ENCODE measurements at regions not wholly inside any gene's neighbourhood (a gene's known extent, or its start where the extent isn't known, plus 50 kb on each side); places are given as distances from the start of the nearest gene placed in this dataset.

DNA sequence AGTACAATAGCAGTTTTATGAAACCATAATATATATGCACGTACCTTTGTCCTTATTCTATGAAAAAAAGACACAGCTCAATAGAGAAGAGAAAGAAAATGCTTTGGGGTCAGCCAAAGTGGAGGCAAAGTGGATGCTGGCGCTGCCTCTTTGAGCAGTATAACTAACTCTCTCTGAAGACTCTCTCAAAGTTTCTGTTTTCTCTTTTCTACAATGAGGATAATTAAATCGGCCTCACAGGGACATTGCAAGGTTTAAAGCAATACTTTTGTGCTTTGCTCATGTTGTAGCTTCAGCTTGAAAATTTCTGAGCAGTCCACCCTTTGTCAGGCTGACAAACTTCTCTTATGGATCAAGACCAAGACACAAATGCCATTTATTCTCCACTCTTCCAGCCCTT lies 455.1 kb upstream of the MPDZ start:
- Histone ChIP-seq H3K9ac (replicated peaks; ENCODE audit: extremely low read depth, insufficient read depth, low read length) (no peak overlapping the region), H3K4me3 (replicated peaks in 1 of 3; ENCODE audit: insufficient read depth in 1 of 3, low read depth in 1 of 3, low read length in 3 of 3) (no peak overlapping the region), H3K36me3 (ENCODE audit: control insufficient read depth in 2 of 2, extremely low read depth in 1 of 2, insufficient read depth in 2 of 2, low read length in 2 of 2) (no peaks in the 10 kb centered on the region), H3K4me1 (ENCODE audit: control insufficient read depth, extremely low read depth, insufficient read depth, low read length) (no peaks in the 10 kb centered on the region), H2AFZ (ENCODE audit: low read depth, low read length) (no peak overlapping the region), H3K79me2 (ENCODE audit: control insufficient read depth, insufficient read depth, low read length) (no peaks in the 10 kb centered on the region), H3K4me2 (ENCODE audit: insufficient read depth, low read length) (no peak overlapping the region), H3K9me1 (replicated peaks; ENCODE audit: control insufficient read depth, extremely low read depth, insufficient read depth, low read length) (no peaks in the 10 kb centered on the region), H4K20me1 (replicated peaks; ENCODE audit: control insufficient read depth, extremely low read depth, insufficient read depth, low read length) (no peaks in the 10 kb centered on the region), H3K27ac (ENCODE audit: insufficient read depth, low read depth, low read length) (no peak overlapping the region), H3K27me3 (ENCODE audit: control insufficient read depth in 2 of 2, insufficient read depth in 2 of 2, low read length in 2 of 2) (no peaks in the 10 kb centered on the region), H3K9me3 (replicated peaks; ENCODE audit: control insufficient read depth, insufficient read depth, low read length) (no peaks in the 10 kb centered on the region)
- dilution Hi-C loops (cut with MboI; ENCODE audit: extremely low pct_ligation_motif_present, low sequenced_read_pairs) (no loop called here), intact Hi-C loops (cut with micrococcal nuclease) (no loop called here)
- FAIRE-seq (no peak), DNase-seq (ENCODE audit: low read depth, low spot score) (no peak)
- no TSS peak for BruUV-seq (replicated peaks)
- ChIA-PET CTCF (no interaction called here), POLR2A (no interaction called here)
- TF ChIP-seq FOS (IDR thresholded peaks at IDR 0.05; ENCODE audit: borderline replicate concordance, insufficient read depth, low read length), result no peak
- TF ChIP-seq, protein P1, sequence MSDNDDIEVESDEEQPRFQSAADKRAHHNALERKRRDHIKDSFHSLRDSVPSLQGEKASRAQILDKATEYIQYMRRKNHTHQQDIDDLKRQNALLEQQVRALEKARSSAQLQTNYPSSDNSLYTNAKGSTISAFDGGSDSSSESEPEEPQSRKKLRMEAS (IDR thresholded peaks at IDR 0.05; ENCODE audit: insufficient read depth, insufficient read length), result no peak
- TF ChIP-seq POLR2A (IDR thresholded peaks at IDR 0.05; ENCODE audit: low read depth, low read length), result no peak
- no peak for TF ChIP-seq JUN (IDR thresholded peaks at IDR 0.05; ENCODE audit: borderline replicate concordance, insufficient read depth, insufficient read length, low read depth)
- TF ChIP-seq, protein P2, sequence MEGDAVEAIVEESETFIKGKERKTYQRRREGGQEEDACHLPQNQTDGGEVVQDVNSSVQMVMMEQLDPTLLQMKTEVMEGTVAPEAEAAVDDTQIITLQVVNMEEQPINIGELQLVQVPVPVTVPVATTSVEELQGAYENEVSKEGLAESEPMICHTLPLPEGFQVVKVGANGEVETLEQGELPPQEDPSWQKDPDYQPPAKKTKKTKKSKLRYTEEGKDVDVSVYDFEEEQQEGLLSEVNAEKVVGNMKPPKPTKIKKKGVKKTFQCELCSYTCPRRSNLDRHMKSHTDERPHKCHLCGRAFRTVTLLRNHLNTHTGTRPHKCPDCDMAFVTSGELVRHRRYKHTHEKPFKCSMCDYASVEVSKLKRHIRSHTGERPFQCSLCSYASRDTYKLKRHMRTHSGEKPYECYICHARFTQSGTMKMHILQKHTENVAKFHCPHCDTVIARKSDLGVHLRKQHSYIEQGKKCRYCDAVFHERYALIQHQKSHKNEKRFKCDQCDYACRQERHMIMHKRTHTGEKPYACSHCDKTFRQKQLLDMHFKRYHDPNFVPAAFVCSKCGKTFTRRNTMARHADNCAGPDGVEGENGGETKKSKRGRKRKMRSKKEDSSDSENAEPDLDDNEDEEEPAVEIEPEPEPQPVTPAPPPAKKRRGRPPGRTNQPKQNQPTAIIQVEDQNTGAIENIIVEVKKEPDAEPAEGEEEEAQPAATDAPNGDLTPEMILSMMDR (IDR thresholded peaks at IDR 0.05; ENCODE audit: extremely low read depth in 1 of 2, insufficient read depth in 1 of 2, low read depth in 1 of 2, low read length in 2 of 2), result no peak
- TF ChIP-seq EZH2 (IDR thresholded peaks at IDR 0.05; ENCODE audit: borderline replicate concordance, low read depth, low read length, severe bottlenecking), result no peak
- TF ChIP-seq POLR2AphosphoS5 (IDR thresholded peaks at IDR 0.05; ENCODE audit: insufficient read depth, low read depth, low read length), result no peak
- no peak for TF ChIP-seq GATA2 (IDR thresholded peaks at IDR 0.05; ENCODE audit: insufficient read depth, insufficient read length, low read depth, low read length)
- no peak for TF ChIP-seq MYC (IDR thresholded peaks at IDR 0.05; ENCODE audit: low read depth, low read length)

Measured in endothelial cell of umbilical vein (primary cell).